ENCODE measurements at regions not wholly inside any gene's neighbourhood (a gene's known extent, or its start where the extent isn't known, plus 50 kb on each side); places are given as distances from the start of the nearest gene placed in this dataset.
A peak's percentile ranks its signal among the peaks of the same experiment; 100 is the strongest.
"Not testable (repeated sequence)": the region's sequence is repeated elsewhere in the genome, so short reads cannot be mapped to it uniquely, and the experiment has no call there.

DNA sequence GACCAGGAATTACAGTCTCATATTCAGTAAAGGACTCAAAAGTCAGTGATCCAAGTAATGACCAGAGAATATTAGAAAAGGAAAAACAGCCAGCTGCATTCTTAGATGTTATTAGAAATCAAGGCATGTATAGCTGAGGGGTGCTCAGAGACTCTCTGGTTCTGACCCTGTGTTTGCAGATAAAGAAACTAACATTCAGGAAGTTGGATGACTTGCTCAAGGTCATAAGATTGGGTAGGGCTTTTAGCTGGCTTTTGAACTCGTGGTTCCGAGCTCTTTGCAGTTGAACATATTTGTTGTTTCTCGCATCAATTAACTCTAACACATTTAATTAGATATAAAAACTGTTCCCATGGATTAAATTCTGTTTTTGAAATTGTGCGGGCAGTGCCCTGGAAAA lies 62.5 kb upstream of the ENPP6 start:
- no peak for TF ChIP-seq EZH2phosphoT487 (IDR thresholded peaks at IDR 0.05; ENCODE audit: borderline replicate concordance)
- TF ChIP-seq CTCF (conservative IDR thresholded peaks at IDR 0.05; ENCODE audit: low read length) = no peak
- Histone ChIP-seq H3K9me2 (replicated peaks; ENCODE audit: low read depth, low read length) (no peaks in the 10 kb centered on the region), H3K4me3 (ENCODE audit: low read length, poor library complexity, severe bottlenecking) (no peak overlapping the region), H3F3A (ENCODE audit: low read depth) (no peaks in the 10 kb centered on the region), H3K9ac (ENCODE audit: low read depth, low read length, poor library complexity, severe bottlenecking) (no peak overlapping the region), H3K36me3 (ENCODE audit: insufficient read depth, low read length) (no peaks in the 10 kb centered on the region), H3K27me3 (ENCODE audit: insufficient read depth, low read length, poor library complexity, severe bottlenecking) (no peaks in the 10 kb centered on the region), H2AFZ (ENCODE audit: low read length) (peak overlapping the region; percentile 31; the same call in 1 of the 2 replicates), H3K9me3 (ENCODE audit: insufficient read depth, low read depth, low read length) (no peaks in the 10 kb centered on the region), H3K4me2 (ENCODE audit: low read depth, low read length, poor library complexity, severe bottlenecking) (no peak overlapping the region), H4K20me1 (ENCODE audit: insufficient read depth, low read length, poor library complexity, severe bottlenecking) (no peaks in the 10 kb centered on the region), H3K79me2 (ENCODE audit: insufficient read depth, low read length) (no peaks in the 10 kb centered on the region), H3K4me1 (ENCODE audit: insufficient read depth, low read length, poor library complexity, severe bottlenecking) (peaks cover 13% of the 10 kb centered on the region)

GRCh38 chr4:184279496-184280061 lies 61.9 kb upstream of the ENPP6 start:
- no peak overlapping the region for H2AFZ ChIP-seq (ENCODE audit: low read length)
- no peaks in the 10 kb centered on the region for H3K9me3 ChIP-seq (ENCODE audit: insufficient read depth, low read depth, low read length)
- H3K79me2 ChIP-seq (ENCODE audit: insufficient read depth, low read length) = no peaks in the 10 kb centered on the region
- TF ChIP-seq EZH2phosphoT487 (IDR thresholded peaks at IDR 0.05; ENCODE audit: borderline replicate concordance) (no peak), CTCF (conservative IDR thresholded peaks at IDR 0.05; ENCODE audit: low read length) (no peak)
- no peaks in the 10 kb centered on the region for H4K20me1 ChIP-seq (ENCODE audit: insufficient read depth, low read length, poor library complexity, severe bottlenecking)
- no peak overlapping the region for H3K9ac ChIP-seq (ENCODE audit: low read depth, low read length, poor library complexity, severe bottlenecking)
- no peaks in the 10 kb centered on the region for H3F3A ChIP-seq (ENCODE audit: low read depth)
- H3K9me2 ChIP-seq (replicated peaks; ENCODE audit: low read depth, low read length) = no peaks in the 10 kb centered on the region
- H3K4me1 ChIP-seq (ENCODE audit: insufficient read depth, low read length, poor library complexity, severe bottlenecking) = peaks cover 13% of the 10 kb centered on the region
- H3K27me3 ChIP-seq (ENCODE audit: insufficient read depth, low read length, poor library complexity, severe bottlenecking) = no peaks in the 10 kb centered on the region
- no peak overlapping the region for H3K4me2 ChIP-seq (ENCODE audit: low read depth, low read length, poor library complexity, severe bottlenecking)
- H3K4me3 ChIP-seq (ENCODE audit: low read length, poor library complexity, severe bottlenecking) = no peak overlapping the region
- H3K36me3 ChIP-seq (ENCODE audit: insufficient read depth, low read length) = no peaks in the 10 kb centered on the region

GRCh38 chr4:184277769-184278168 lies 60.1 kb upstream of the ENPP6 start:
- not testable (repeated sequence) for H3K36me3 ChIP-seq (ENCODE audit: insufficient read depth, low read length); H4K20me1 ChIP-seq (ENCODE audit: insufficient read depth, low read length, poor library complexity, severe bottlenecking); H3K9me2 ChIP-seq (replicated peaks; ENCODE audit: low read depth, low read length); H3K9me3 ChIP-seq (ENCODE audit: insufficient read depth, low read depth, low read length); H3K79me2 ChIP-seq (ENCODE audit: insufficient read depth, low read length); H2AFZ ChIP-seq (ENCODE audit: low read length); H3K9ac ChIP-seq (ENCODE audit: low read depth, low read length, poor library complexity, severe bottlenecking); H3K4me2 ChIP-seq (ENCODE audit: low read depth, low read length, poor library complexity, severe bottlenecking); H3K27me3 ChIP-seq (ENCODE audit: insufficient read depth, low read length, poor library complexity, severe bottlenecking); H3F3A ChIP-seq (ENCODE audit: low read depth); H3K4me3 ChIP-seq (ENCODE audit: low read length, poor library complexity, severe bottlenecking); H3K4me1 ChIP-seq (ENCODE audit: insufficient read depth, low read length, poor library complexity, severe bottlenecking)

DNA sequence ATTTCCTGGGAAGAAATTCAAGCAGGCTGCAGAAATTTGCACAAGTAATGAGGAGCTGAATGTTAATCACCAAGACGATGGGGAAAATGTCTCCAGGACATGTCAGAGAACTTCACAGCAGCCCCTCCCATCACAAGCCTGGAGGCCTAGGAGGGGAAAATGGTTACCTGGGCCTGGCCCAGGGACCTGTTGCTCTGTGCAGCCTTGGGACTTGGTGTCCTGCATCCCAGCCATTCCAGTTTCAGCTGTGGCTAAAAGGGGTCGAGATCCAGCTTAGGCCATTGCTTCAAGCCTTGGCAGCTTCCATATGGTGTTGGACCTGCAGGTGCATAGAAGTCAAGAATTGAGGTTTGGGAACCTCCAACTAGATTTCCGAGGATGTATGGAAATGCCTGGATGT lies 59.3 kb upstream of the ENPP6 start:
- not testable (repeated sequence) for H3K27me3 ChIP-seq (ENCODE audit: insufficient read depth, low read length, poor library complexity, severe bottlenecking); H2AFZ ChIP-seq (ENCODE audit: low read length); H3K9me2 ChIP-seq (replicated peaks; ENCODE audit: low read depth, low read length); H3F3A ChIP-seq (ENCODE audit: low read depth); H3K36me3 ChIP-seq (ENCODE audit: insufficient read depth, low read length); H3K4me2 ChIP-seq (ENCODE audit: low read depth, low read length, poor library complexity, severe bottlenecking); H3K9me3 ChIP-seq (ENCODE audit: insufficient read depth, low read depth, low read length); H3K4me1 ChIP-seq (ENCODE audit: insufficient read depth, low read length, poor library complexity, severe bottlenecking); H3K79me2 ChIP-seq (ENCODE audit: insufficient read depth, low read length); H4K20me1 ChIP-seq (ENCODE audit: insufficient read depth, low read length, poor library complexity, severe bottlenecking); H3K4me3 ChIP-seq (ENCODE audit: low read length, poor library complexity, severe bottlenecking); H3K9ac ChIP-seq (ENCODE audit: low read depth, low read length, poor library complexity, severe bottlenecking)

- H2AFZ ChIP-seq (ENCODE audit: low read length); H3K9ac ChIP-seq (ENCODE audit: low read depth, low read length, poor library complexity, severe bottlenecking); H3F3A ChIP-seq (ENCODE audit: low read depth); H3K4me1 ChIP-seq (ENCODE audit: insufficient read depth, low read length, poor library complexity, severe bottlenecking); H3K79me2 ChIP-seq (ENCODE audit: insufficient read depth, low read length); H4K20me1 ChIP-seq (ENCODE audit: insufficient read depth, low read length, poor library complexity, severe bottlenecking); H3K9me3 ChIP-seq (ENCODE audit: insufficient read depth, low read depth, low read length); H3K4me3 ChIP-seq (ENCODE audit: low read length, poor library complexity, severe bottlenecking); H3K9me2 ChIP-seq (replicated peaks; ENCODE audit: low read depth, low read length); H3K27me3 ChIP-seq (ENCODE audit: insufficient read depth, low read length, poor library complexity, severe bottlenecking); H3K36me3 ChIP-seq (ENCODE audit: insufficient read depth, low read length); H3K4me2 ChIP-seq (ENCODE audit: low read depth, low read length, poor library complexity, severe bottlenecking): not testable (repeated sequence)
Observed at GRCh38 chr4:184276346-184276745, 58.7 kb upstream of the ENPP6 start.

Measured in Loucy (cell line).